NCI-H1105 (cell line): ENCODE measurements at regions not wholly inside any gene's neighbourhood (a gene's known extent, or its start where the extent isn't known, plus 50 kb on each side); places are given as distances from the start of the nearest gene placed in this dataset.
A peak's percentile ranks its signal among the peaks of the same experiment; 100 is the strongest.

Experiments
- DNase-seq: peaks from one replicate; lab custom pipeline; 2025; lab: John Stamatoyannopoulos, UW

- DNase-seq = no peak
Measured at GRCh38 chr14:53356361-53357150, 203.4 kb upstream of the DDHD1 start.

DNA sequence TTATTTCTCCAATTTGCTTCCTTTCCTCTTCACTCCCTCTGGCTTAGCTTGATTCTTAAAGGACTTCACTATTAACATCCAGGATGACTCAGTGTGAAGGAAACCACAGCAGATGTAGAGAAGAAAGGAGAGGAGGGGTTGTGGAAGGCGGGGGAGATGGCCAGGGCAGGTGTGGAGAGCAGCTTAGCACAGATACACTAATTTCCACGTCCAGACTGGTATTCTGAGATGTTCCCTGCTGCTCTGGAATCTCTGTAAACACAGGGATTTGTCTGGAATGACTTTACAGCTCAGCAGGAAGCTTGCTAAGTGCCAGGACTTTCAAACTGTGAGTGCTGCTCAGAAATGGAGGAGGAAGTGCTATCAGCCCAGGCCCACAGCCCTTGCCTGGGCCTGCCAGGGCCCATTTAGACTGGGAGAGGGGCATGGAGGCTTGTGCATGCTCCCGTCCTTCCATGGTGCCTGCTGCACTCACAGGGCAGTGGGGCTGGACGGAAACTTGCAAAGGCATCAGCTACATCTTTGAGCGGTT, 202.5 kb upstream of the DDHD1 start:
- no peak for DNase-seq

DNA sequence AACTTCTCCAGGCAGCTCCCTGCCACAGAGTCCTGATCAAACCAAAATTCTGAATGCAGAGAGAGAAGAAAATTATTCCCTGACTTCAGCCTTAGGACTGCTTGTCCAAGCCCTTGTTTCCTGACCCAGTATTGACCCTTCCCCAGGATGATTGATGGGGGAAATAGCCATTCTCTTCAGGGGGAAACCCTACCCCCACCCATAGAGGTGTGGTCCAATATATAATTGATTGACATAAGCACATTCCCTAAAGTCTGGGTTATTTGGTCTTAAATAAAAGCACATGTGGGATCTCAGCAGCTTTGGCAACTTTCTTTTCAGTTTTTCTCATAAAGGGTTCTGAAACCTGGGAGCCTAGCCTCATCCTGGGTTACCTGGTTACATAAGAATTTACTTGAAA, 201.2 kb upstream of the DDHD1 start:
- no peak for DNase-seq

GRCh38 chr14:53350866-53351265, 197.7 kb upstream of the DDHD1 start:
- no peak for DNase-seq

GRCh38 chr14:53350429-53350828, 197.3 kb upstream of the DDHD1 start:
- no peak for DNase-seq

GRCh38 chr14:53346988-53347387, 193.9 kb upstream of the DDHD1 start:
- DNase-seq = no peak

DNA sequence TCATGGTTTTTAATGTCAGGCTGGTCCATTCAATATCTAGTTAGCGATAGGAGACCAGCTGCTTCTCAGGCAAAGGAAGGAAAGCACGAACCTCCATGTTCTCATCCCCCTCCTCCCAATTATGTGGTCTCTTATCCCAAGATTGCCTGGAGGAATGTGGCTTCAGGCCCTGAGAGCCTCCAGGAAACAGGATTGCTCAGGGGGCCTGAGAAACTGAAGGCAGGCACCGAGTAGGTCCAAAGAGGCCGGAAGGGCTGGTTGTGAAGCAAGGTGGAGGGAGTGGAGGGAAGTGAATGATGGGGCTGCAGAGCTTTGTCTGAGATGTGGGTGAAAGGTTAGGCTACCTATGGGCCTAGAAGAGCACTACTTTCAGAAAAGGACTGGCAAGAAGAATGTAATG, 188.2 kb upstream of the DDHD1 start:
- DNase-seq = no peak

DNA sequence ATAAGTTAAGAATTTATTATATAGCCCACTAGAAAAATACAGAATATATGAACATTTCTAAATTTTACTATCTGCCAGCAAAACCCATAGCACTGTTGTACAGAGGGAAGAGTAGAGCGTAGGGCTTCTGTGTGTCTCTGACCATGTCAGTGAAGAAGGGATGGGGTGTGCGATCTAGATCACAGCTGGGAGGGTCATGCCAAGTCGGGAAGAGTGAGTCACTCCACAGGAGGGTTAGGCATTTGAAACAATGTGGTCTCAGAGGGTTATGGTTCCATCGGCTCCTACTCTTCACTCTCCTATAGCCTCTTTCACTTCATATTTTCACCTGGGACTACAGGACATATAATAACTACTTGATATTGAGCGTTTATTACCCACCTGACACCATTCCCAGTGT, 185.1 kb upstream of the DDHD1 start:
- no peak for DNase-seq

DNA sequence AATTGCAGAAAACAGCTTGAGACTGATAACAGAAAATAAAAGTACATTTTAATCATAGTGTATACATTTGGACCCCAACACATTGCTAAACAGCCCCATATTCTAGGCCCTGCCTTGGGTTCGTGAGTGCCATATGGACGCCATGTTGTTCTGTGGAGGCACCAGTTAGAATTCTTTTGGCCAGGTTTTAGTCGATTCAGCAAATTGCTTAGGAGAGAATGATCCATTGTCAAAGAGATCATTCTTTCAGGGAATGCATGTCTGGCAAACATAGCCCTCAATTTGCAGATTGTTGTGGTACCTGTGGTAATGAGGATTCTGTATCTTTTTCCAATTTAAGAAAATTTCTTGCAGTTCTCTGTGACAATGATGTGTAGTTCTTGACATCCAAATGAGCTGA, 183.6 kb upstream of the DDHD1 start:
- DNase-seq = no peak

DNA sequence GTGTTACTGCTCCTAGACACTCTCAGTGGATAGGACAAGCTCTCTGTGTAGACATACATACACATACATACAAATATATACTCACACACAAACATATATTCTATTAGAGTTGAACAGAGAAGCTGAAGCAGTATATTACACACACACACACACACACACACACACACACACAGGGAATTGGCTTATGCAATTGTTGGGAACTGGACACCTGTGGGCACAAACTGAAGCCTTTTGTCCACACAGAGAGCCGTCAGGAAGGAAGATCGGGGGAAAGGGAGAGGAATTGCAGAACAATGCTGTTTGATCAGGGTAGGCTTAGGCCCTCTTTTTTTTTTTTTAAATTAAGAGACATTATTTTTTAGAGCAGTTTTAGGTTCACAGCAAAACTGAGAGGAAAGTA, 180.7 kb upstream of the DDHD1 start:
- no peak for DNase-seq

DNA sequence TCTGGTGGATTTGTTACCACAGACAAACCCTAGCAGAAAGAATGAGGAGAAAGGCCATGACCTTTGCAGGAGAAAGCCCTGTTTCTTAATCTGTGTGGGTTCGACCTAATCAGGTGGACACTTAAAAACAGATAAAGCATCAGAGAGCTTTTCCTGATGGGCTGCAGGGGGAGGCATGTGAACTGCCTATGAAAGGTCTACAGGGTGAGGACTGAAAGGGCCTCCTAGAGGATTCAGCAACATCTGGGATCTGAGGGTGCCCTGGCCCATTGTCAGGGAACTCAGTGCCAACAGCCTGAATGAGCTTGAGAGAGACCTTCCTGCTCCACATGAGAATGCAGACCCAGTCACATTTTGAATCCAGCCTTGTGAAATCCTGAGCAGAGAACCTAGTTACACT, 178.8 kb upstream of the DDHD1 start:
- no peak for DNase-seq

DNA sequence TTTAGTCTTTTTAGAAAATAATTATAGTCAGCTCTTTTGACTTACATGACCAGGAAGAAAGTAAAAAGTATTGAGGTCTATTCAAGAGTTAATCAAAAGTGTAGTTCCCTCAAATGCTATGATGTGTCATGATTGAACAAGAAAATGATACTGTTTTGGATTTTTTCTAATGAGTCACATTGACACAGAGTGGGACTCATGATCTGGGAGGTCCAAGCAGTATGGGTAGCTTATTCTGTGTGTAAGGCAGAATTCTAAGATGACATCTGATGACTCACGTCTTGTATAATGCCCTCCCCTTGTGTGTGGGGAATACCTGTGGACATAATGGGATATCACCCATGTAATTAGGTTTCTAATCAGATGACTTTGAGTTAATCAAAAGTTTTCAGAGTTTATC, 178.1 kb upstream of the DDHD1 start:
- DNase-seq = no peak

GRCh38 chr14:53330441-53330840, 177.3 kb upstream of the DDHD1 start:
- peak; percentile 31 for DNase-seq

DNA sequence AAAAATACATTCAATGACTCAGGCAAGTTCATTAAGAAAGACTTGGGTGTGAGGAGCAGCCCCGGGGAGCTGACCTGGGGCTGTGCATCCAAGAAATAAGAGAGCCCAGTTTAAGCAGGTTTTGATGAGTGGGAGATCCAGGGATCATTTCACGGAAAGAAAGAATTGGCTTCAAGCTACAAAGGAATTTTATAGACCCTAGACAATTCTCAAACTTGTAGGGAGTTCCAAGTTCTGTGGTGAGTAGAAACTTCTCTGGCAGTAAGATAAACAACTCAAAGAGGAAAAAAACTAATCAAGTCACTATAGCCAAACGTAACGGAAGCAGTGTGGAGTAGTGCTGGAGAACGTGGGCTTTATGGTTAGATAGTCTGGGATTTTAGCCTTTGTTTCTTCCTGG, 175.7 kb upstream of the DDHD1 start:
- no peak for DNase-seq

- no peak for DNase-seq
Measured at GRCh38 chr14:53327716-53328115, 174.6 kb upstream of the DDHD1 start.

GRCh38 chr14:53325176-53325806, 172.2 kb upstream of the DDHD1 start:
- no peak for DNase-seq

GRCh38 chr14:53316504-53316903, 163.4 kb upstream of the DDHD1 start:
- DNase-seq = no peak

GRCh38 chr14:53310412-53310811, 157.3 kb upstream of the DDHD1 start:
- DNase-seq = no peak

GRCh38 chr14:53306911-53307310, 153.8 kb upstream of the DDHD1 start:
- no peak for DNase-seq

GRCh38 chr14:53306267-53306721, 153.2 kb upstream of the DDHD1 start:
- DNase-seq = peak; percentile 56

DNA sequence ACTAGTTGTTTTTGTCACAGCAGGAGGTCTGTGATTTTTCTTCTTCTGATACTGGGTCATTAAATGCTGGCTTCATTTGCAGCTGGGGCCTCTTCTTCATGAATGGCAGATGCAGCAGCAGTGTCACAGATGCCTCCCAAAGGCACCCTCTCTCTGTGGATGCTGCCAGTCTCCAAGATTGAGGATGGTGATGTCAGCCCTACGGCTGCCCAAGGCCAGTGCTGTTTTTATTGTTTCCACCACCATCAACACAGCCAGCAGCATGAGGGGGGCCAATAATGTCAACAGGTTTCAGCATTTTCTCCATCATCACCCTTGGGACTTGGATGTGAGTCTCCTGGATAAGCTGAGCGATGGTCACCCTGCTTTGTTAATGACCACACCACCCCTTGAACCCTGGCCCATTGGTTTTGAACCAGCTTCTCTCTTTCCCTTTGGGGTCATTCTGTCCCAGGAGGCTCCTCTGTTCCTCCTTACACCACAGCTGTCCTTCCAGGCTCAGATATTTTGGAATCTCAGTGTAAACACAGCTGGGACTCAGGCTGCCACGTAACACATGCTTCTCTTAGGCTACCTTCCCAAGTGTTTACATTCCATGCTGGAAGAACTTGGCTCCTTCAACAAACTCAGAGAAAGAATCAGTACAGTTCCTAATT, 151.7 kb upstream of the DDHD1 start:
- DNase-seq = no peak

GRCh38 chr14:53295985-53296582, 143.0 kb upstream of the DDHD1 start:
- DNase-seq = peak; percentile 29

GRCh38 chr14:53295372-53295771, 142.2 kb upstream of the DDHD1 start:
- DNase-seq = no peak
